HEK293 (cell line): ENCODE measurements at regions not wholly inside any gene's neighbourhood (a gene's known extent, or its start where the extent isn't known, plus 50 kb on each side); places are given as distances from the start of the nearest gene placed in this dataset.

Source experiments
- CTCF ChIA-PET: fragments of 350-600 bp; formaldehyde crosslinking; extraction: SDS; loops from one replicate; lab custom pipeline; 2021; ENCODE audit warnings: antibody characterized with exemption; lab: Yijun Ruan, JAX
- POLR2A ChIA-PET: fragments of 300-600 bp; formaldehyde crosslinking; extraction: SDS; loops from one replicate; lab custom pipeline; 2020; ENCODE audit warnings: antibody characterized with exemption, inconsistent platforms; lab: Yijun Ruan, JAX
- H3K27ac ChIP-seq: fragments of 200-500 bp; sonication (Bioruptor generic); 2 replicates; pipeline ENCODE4 v1.5.1; 2014; ENCODE audit warnings: low read depth, low read length, control low read depth, inconsistent platforms; ENCODE audit errors: extremely low read depth
- H3K36me3 ChIP-seq, 2 experiments: fragments of 200-500 bp in 1 of 2; sonication (Bioruptor generic) in 1 of 2; 1 replicate in 1 of 2; 2 replicates in 1 of 2; pipeline ENCODE4 v1.5.1; 2014 to 2017; ENCODE audit warnings: inconsistent platforms in 2 of 2, low read length in 2 of 2; ENCODE audit not compliant: control insufficient read depth in 2 of 2, insufficient read depth in 1 of 2
- H3K4me1 ChIP-seq: fragments of 200-500 bp; sonication (Bioruptor generic); 2 replicates; pipeline ENCODE4 v1.5.1; 2014; ENCODE audit warnings: mild to moderate bottlenecking, low read length, inconsistent platforms; ENCODE audit not compliant: control insufficient read depth, insufficient read depth
- H3K4me3 ChIP-seq: 2 replicates; pipeline ENCODE4 v1.5.1; 2011; ENCODE audit warnings: low read depth, mild to moderate bottlenecking, control low read depth, low read length, moderate library complexity
- H3K9me3 ChIP-seq: fragments of 200-500 bp; sonication (Bioruptor generic); 2 replicates; pipeline ENCODE4 v1.5.1; 2014; ENCODE audit warnings: low read depth, low read length, inconsistent platforms; ENCODE audit not compliant: control insufficient read depth, insufficient read depth
- GLIS2 ChIP-seq: fragments of 450-650 bp; formaldehyde crosslinking; IDR thresholded peaks from 2 replicates; pipeline ENCODE4 v1.5.1; 2016; ENCODE audit warnings: missing biosample characterization, missing genetic modification characterization
- HIC1 ChIP-seq: fragments of 450-650 bp; formaldehyde crosslinking; IDR thresholded peaks from 2 replicates; pipeline ENCODE4 v1.5.1; 2016; ENCODE audit warnings: missing biosample characterization, missing genetic modification characterization
- HOXA7 ChIP-seq: sonication (generic); formaldehyde crosslinking; IDR thresholded peaks from 2 replicates; pipeline ENCODE4 v1.8.1; 2022; ENCODE audit warnings: missing genetic modification reagents, borderline replicate concordance
- KLF7 ChIP-seq: fragments of 450-650 bp; formaldehyde crosslinking; IDR thresholded peaks from 2 replicates; pipeline ENCODE4 v1.5.1; 2016; ENCODE audit warnings: missing biosample characterization, missing genetic modification characterization, borderline replicate concordance
- TSHZ1 ChIP-seq: fragments of 450-650 bp; formaldehyde crosslinking; IDR thresholded peaks from 2 replicates; pipeline ENCODE4 v1.5.1; 2016; ENCODE audit warnings: missing biosample characterization, missing genetic modification characterization, borderline replicate concordance
- ZBTB1 ChIP-seq: fragments of 450-650 bp; formaldehyde crosslinking; IDR thresholded peaks from 2 replicates; pipeline ENCODE4 v1.5.1; 2016; ENCODE audit warnings: missing biosample characterization, missing genetic modification characterization
- ZBTB10 ChIP-seq: fragments of 450-650 bp; formaldehyde crosslinking; IDR thresholded peaks from 2 replicates; pipeline ENCODE4 v1.5.1; 2016; ENCODE audit warnings: missing biosample characterization, missing genetic modification characterization
- ZNF140 ChIP-seq: fragments of 450-650 bp; formaldehyde crosslinking; IDR thresholded peaks from 2 replicates; pipeline ENCODE4 v1.5.1; 2016; ENCODE audit warnings: missing biosample characterization, missing genetic modification characterization
- ZNF16 ChIP-seq: fragments of 450-650 bp; formaldehyde crosslinking; IDR thresholded peaks from 2 replicates; pipeline ENCODE4 v1.5.1; 2016; ENCODE audit warnings: low read depth, missing biosample characterization, missing genetic modification characterization
- ZNF777 ChIP-seq: fragments of 450-650 bp; formaldehyde crosslinking; IDR thresholded peaks from 2 replicates; pipeline ENCODE4 v1.5.1; 2017; ENCODE audit warnings: missing biosample characterization, missing genetic modification characterization, borderline replicate concordance
- ZNF785 ChIP-seq: fragments of 450-650 bp; formaldehyde crosslinking; IDR thresholded peaks from 2 replicates; pipeline ENCODE4 v1.5.1; 2016; ENCODE audit warnings: missing biosample characterization, missing genetic modification characterization
- ZNF843 ChIP-seq: fragments of 450-650 bp; formaldehyde crosslinking; IDR thresholded peaks from 2 replicates; pipeline ENCODE4 v1.5.1; 2016; ENCODE audit warnings: missing biosample characterization, missing genetic modification characterization
- ZSCAN23 ChIP-seq: fragments of 450-650 bp; formaldehyde crosslinking; IDR thresholded peaks from 2 replicates; pipeline ENCODE4 v1.5.1; 2016; ENCODE audit warnings: missing biosample characterization, missing genetic modification characterization
- ZSCAN5A ChIP-seq: fragments of 450-650 bp; formaldehyde crosslinking; IDR thresholded peaks from 2 replicates; pipeline ENCODE4 v1.5.1; 2016; ENCODE audit warnings: missing biosample characterization, missing genetic modification characterization

GRCh38 chr2:133732982-133733900 is 165.0 kb upstream of the NCKAP5 start:
- CTCF ChIA-PET = no interaction called here
- Histone ChIP-seq H3K4me1 (no peaks in the 10 kb centered on the region), H3K36me3 (no peaks in the 10 kb centered on the region), H3K9me3 (no peaks in the 10 kb centered on the region), H3K4me3 (no peak overlapping the region), H3K27ac (no peak overlapping the region)
- POLR2A ChIA-PET = no interaction called here
- no peak for TF ChIP-seq ZNF777 (tag by site-specific recombination)
- no peak for TF ChIP-seq ZNF140 (tag by site-specific recombination)
- TF ChIP-seq TSHZ1 (tag by site-specific recombination) = no peak
- no peak for TF ChIP-seq KLF7 (tag by site-specific recombination)

- CTCF ChIA-PET = no interaction called here
- TF ChIP-seq ZNF785 (tag by site-specific recombination) = no peak
- no peak for TF ChIP-seq ZBTB10 (tag by site-specific recombination)
- no peak for TF ChIP-seq GLIS2 (tag by site-specific recombination)
- TF ChIP-seq HOXA7 (CRISPR knock-in tag) = no peak
- TF ChIP-seq ZBTB1 (tag by site-specific recombination) = no peak
- TF ChIP-seq ZSCAN23 (tag by site-specific recombination) = no peak
- no peak for TF ChIP-seq ZSCAN5A (tag by site-specific recombination)
- no peak for TF ChIP-seq ZNF843 (tag by site-specific recombination)
- TF ChIP-seq ZNF16 = no peak
- no peak for TF ChIP-seq HIC1 (tag by site-specific recombination)
Measured at GRCh38 chr2:133733901-133734255, 165.6 kb upstream of the NCKAP5 start.

More at GRCh38 chr2:133733901-133734255, 165.6 kb upstream of the NCKAP5 start:
- POLR2A ChIA-PET = no interaction called here
- no peaks in the 10 kb centered on the region for H3K36me3 ChIP-seq
- H3K27ac ChIP-seq = no peak overlapping the region
- no peaks in the 10 kb centered on the region for H3K9me3 ChIP-seq
- H3K4me3 ChIP-seq = no peak overlapping the region
- no peaks in the 10 kb centered on the region for H3K4me1 ChIP-seq
